Activated CD8-positive, alpha-beta memory T cell treated with anti-CD3 and anti-CD28 coated beads for 36 hours (primary cell): ENCODE measurements at regions not wholly inside any gene's neighbourhood (a gene's known extent, or its start where the extent isn't known, plus 50 kb on each side); places are given as distances from the start of the nearest gene placed in this dataset.

Experiments used
- CTCF ChIA-PET: fragments of 350-600 bp; sonication (Branson Sonifier 250); formaldehyde crosslinking; loops from one replicate; lab custom pipeline; 2021; ENCODE audit warnings: antibody characterized with exemption; lab: Charles Lee
- POLR2A ChIA-PET: fragments of 350-600 bp; sonication (Branson Sonifier 250); formaldehyde crosslinking; loops from one replicate; lab custom pipeline; 2021; ENCODE audit warnings: antibody characterized with exemption; lab: Charles Lee

DNA sequence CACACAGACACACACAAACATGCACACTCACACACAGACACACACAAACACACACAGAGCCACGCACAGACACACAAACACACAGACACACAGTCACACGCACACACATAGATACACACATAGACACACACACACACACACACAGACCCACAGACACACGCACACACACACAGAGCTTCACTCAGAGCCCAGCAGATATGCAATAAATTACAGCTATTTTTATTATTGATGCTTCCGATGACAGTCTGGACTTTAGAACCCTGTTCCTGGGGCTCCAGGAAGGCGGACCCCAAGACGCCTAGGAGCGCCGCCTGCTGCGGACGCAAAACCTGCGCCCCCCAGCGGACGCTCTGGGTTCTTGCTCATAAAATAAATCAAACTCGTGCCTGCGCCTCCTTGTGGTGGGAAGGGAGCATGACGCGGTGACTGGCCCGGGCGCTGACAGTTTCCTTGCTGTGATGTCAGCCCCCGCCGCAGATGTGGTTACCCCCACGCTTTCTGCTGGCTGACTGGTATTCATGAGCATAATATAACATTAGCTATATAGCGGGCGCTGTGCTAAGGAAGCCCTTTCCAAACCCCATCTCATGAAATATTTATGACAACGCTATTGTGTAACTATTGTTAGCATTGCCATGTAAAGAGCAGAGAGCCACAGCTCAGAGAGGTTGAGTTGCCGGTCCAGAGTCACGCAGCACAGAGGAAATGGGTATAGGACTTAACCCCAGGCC is 64.4 kb upstream of the TM9SF2 start:
- ChIA-PET POLR2A (interaction anchor here (0.6 kb wide), 1 partner anchor 266 kb away, joined by 21 read pairs; no protein-coding TSS in a partner anchor), CTCF (interaction anchor here (0.6 to 5.2 kb wide), 47 partner anchors 8 to 260 kb away, joined by 3 to 90 read pairs (median 4); partner anchors contain the start of genes CLYBL and UBAC2)

DNA sequence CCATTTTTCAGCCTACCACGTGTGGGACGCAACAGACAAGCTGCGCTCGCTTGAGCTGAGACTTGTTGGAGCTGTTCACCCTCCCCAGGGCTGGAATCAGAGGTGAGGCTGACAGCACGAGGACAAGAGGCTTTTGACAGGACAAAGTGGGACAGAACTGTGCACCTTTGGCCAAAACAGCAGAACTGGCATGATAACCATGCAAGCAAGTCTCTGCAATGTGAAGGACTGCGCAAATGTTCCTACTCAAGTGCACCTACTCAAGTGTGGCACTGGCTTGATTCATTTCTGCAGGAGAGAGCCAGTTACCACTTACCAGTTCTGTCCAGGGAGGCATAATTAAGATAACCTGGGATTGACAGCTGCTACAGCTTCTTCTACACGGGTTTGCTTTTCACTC is 62.2 kb upstream of the TM9SF2 start:
- ChIA-PET CTCF (interaction anchor here (1.0 kb wide), 1 partner anchor 169 kb away, joined by 3 read pairs; no protein-coding TSS in a partner anchor), POLR2A (no interaction called here)

DNA sequence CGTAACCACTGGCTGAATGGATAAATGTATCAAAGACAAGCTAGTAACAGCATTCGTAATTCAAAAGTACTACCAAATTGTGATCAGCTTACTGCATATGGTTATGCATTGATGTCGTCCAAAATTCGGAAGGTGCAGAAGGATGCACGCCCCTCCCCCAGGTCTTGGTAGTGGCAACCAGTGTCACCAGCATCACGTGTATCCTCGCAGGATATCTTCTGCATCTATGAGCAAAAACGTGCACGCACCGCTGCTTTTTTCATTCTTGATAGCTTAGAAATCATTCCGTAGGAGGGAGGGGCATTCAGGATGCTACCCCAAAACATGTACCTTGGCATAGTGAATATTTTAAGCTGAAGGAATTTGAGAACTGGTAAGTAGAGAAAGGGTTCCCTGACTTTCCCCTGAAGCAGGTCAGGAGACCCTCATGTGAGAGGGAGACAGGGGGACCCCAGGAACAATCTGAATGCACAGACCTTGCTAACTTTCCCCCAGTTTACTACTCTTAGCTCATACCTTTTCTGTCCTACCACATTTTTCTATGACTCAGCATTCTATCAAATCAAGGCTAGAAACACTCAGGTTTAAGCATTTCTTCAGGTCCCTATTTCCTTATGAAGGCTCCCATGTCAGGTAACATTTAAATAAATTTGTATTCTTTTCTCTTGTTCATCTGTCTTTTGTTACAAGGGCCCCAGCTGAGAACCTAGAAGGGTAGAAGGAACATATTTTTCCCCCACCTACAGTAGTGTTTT is 61.2 kb upstream of the TM9SF2 start:
- CTCF ChIA-PET: interaction anchor here (1.0 kb wide), 2 partner anchors 170 to 180 kb away, joined by 3 read pairs; no protein-coding TSS in a partner anchor
- POLR2A ChIA-PET: no interaction called here

- CTCF ChIA-PET: interaction anchor here (1.6 to 2.0 kb wide), 2 partner anchors 64 to 173 kb away, joined by 4 to 8 read pairs; no protein-coding TSS in a partner anchor
- POLR2A ChIA-PET: no interaction called here
Observed at GRCh38 chr13:99442273-99442895, 58.9 kb upstream of the TM9SF2 start.

DNA sequence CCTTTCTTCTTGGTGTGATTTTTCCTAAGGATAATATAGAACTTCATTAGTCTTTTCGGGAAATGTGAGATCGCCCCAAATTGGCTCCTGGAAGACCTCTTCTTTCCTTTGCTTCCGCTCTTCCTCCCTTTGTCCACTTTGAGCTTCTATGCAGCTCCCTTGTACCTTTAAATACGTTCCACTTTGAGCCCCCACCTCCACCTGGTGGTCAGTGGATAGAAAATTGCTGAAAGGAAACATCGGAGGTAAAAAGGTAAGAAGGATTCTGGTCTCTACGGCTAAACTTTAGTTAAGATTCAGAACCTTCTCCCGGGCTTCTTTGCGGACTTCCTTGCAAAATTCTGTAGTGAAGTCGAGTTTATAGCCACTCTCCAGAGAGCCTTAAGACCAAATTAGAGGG is 55.0 kb upstream of the TM9SF2 start:
- POLR2A ChIA-PET: interaction anchor here (0.7 kb wide), 1 partner anchor 246 kb away, joined by 10 read pairs; no protein-coding TSS in a partner anchor
- CTCF ChIA-PET: interaction anchor here (0.7 to 1.0 kb wide), 3 partner anchors 10 to 135 kb away, joined by 3 to 8 read pairs (median 4); no protein-coding TSS in a partner anchor

- ChIA-PET CTCF (interaction anchor here (0.6 to 1.4 kb wide), 4 partner anchors 12 to 365 kb away, joined by 3 to 6 read pairs (median 4); partner anchors contain the start of gene TM9SF2), POLR2A (interaction anchor here (0.7 to 1.2 kb wide), 3 partner anchors 49 to 249 kb away, joined by 3 to 7 read pairs (median 5); no protein-coding TSS in a partner anchor)
Observed at GRCh38 chr13:99448546-99448945, 52.7 kb upstream of the TM9SF2 start.

- ChIA-PET POLR2A (no interaction called here), CTCF (interaction anchor here (1.7 kb wide), 1 partner anchor 14 kb away, joined by 5 read pairs; no protein-coding TSS in a partner anchor)
Observed at GRCh38 chr13:99450416-99450815, 50.9 kb upstream of the TM9SF2 start.
